Prostate gland (tissue), 2 donors: ENCODE measurements at regions not wholly inside any gene's neighbourhood (a gene's known extent, or its start where the extent isn't known, plus 50 kb on each side); places are given as distances from the start of the nearest gene placed in this dataset.

Experiments used
- DNase-seq: peaks from one replicate; pipeline ENCODE4 v3.0.0-alpha.2; 2019; ENCODE audit warnings: low spot score
- H3K27ac ChIP-seq, 2 donors: fragments of 200-600 bp; sonication (generic); 2 replicates each; pipeline ENCODE4 v1.5.1; 2017 to 2019
- H3K27me3 ChIP-seq: fragments of 200-600 bp; sonication (generic); replicated peaks from 2 replicates; pipeline ENCODE4 v1.5.1; 2019; ENCODE audit not compliant: insufficient read depth
- H3K36me3 ChIP-seq, 2 donors: fragments of 200-600 bp; sonication (generic); 1 replicate in 1 of 2; 2 replicates in 1 of 2; pipeline versions ENCODE4 v1.5.1 to v1.8.1; 2017 to 2019
- H3K4me1 ChIP-seq: fragments of 200-600 bp; sonication (generic); replicated peaks from 2 replicates; pipeline ENCODE4 v1.5.1; 2019
- H3K4me3 ChIP-seq, 2 donors: fragments of 200-600 bp; sonication (generic); 2 replicates each; pipeline ENCODE4 v1.5.1; 2017 to 2019
- H3K9me3 ChIP-seq: fragments of 200-600 bp; sonication (generic); 2 replicates; pipeline ENCODE4 v1.5.1; 2017
- CTCF ChIP-seq, 4 experiments: fragments of 200-600 bp in 2 of 4; fragments of 450-650 bp in 2 of 4; sonication (generic) in 2 of 4; IDR thresholded peaks; 1 replicate in 3 of 4; 2 replicates in 1 of 4; pipeline ENCODE4 v1.5.1; 2016 to 2019; ENCODE audit warnings: antibody characterized with exemption in 4 of 4, mild to moderate bottlenecking in 2 of 4, moderate library complexity in 2 of 4
- POLR2A ChIP-seq: fragments of 450-650 bp; IDR thresholded peaks from one replicate; pipeline ENCODE4 v1.6.1; 2016; ENCODE audit warnings: antibody characterized with exemption, mild to moderate bottlenecking
- POLR2AphosphoS5 ChIP-seq: sonication (generic); formaldehyde crosslinking; IDR thresholded peaks from one replicate; pipeline ENCODE4 v1.6.1; 2017; ENCODE audit warnings: antibody characterized with exemption
- WGBS: methylation state at CpG from one replicate; pipeline ENCODE4 v1.1.5; 2018; 5-methylcytosine and 5-hydroxymethylcytosine counted together
- intact Hi-C: fragments of 100-400 bp; cut with DNase I; formaldehyde crosslinking; loops from one replicate; pipeline ENCODE4 v1.14.2; 2022

- DNase-seq = no peak
- H3K4me1 ChIP-seq = no peaks in the 10 kb centered on the region
- 80% methylated on average over 5 of the region's 5 CpGs for WGBS
- H3K4me3 ChIP-seq = no peak overlapping the region
- H3K9me3 ChIP-seq = no peaks in the 10 kb centered on the region
- H3K36me3 ChIP-seq = no peaks in the 10 kb centered on the region
- H3K27ac ChIP-seq = no peak overlapping the region
- TF ChIP-seq POLR2A = no peak
- TF ChIP-seq CTCF (IDR thresholded peaks at IDR 0.05) = no peak
- no peaks in the 10 kb centered on the region for H3K27me3 ChIP-seq
- intact Hi-C loops = no loop called here
These were observed 782.5 kb downstream of the TMTC2 start for GRCh38 chr12:83468988-83469908.

GRCh38 chr12:83465632-83466031, 778.9 kb downstream of the TMTC2 start:
- TF ChIP-seq CTCF (IDR thresholded peaks at IDR 0.05) = no peak
- no peak for TF ChIP-seq POLR2AphosphoS5
- no peak for TF ChIP-seq POLR2A
- H3K27ac ChIP-seq = no peak overlapping the region
- no peak overlapping the region for H3K4me3 ChIP-seq
- H3K9me3 ChIP-seq = no peaks in the 10 kb centered on the region
- 41% methylated on average over 2 of the region's 2 CpGs for WGBS
- H3K27me3 ChIP-seq = no peaks in the 10 kb centered on the region
- no peak for DNase-seq
- no peaks in the 10 kb centered on the region for H3K36me3 ChIP-seq
- intact Hi-C loops = no loop called here
- no peaks in the 10 kb centered on the region for H3K4me1 ChIP-seq

- Histone ChIP-seq H3K36me3 (no peaks in the 10 kb centered on the region), H3K9me3 (no peaks in the 10 kb centered on the region), H3K27me3 (no peaks in the 10 kb centered on the region), H3K4me1 (no peaks in the 10 kb centered on the region), H3K27ac (no peak overlapping the region), H3K4me3 (no peak overlapping the region)
- TF ChIP-seq POLR2A (no peak), POLR2AphosphoS5 (no peak), CTCF (IDR thresholded peaks at IDR 0.05) (no peak)
- intact Hi-C loops = no loop called here
- DNase-seq = no peak
These were observed 775.7 kb downstream of the TMTC2 start for GRCh38 chr12:83462419-83462818.

- Histone ChIP-seq H3K4me1 (no peaks in the 10 kb centered on the region), H3K4me3 (no peak overlapping the region), H3K9me3 (no peaks in the 10 kb centered on the region), H3K27me3 (no peaks in the 10 kb centered on the region), H3K27ac (no peak overlapping the region), H3K36me3 (no peaks in the 10 kb centered on the region)
- no peak for DNase-seq
- TF ChIP-seq POLR2AphosphoS5 (no peak), CTCF (IDR thresholded peaks at IDR 0.05) (no peak), POLR2A (no peak)
- intact Hi-C loops = no loop called here
- WGBS = 78% methylated on average over 3 of the region's 3 CpGs
These were observed 774.7 kb downstream of the TMTC2 start for GRCh38 chr12:83461336-83461935.

GRCh38 chr12:83451189-83451588, 764.5 kb downstream of the TMTC2 start:
- Histone ChIP-seq H3K9me3 (no peaks in the 10 kb centered on the region), H3K27me3 (no peaks in the 10 kb centered on the region), H3K36me3 (no peaks in the 10 kb centered on the region), H3K27ac (no peak overlapping the region), H3K4me1 (no peaks in the 10 kb centered on the region), H3K4me3 (no peak overlapping the region)
- no peak for DNase-seq
- TF ChIP-seq CTCF (IDR thresholded peaks at IDR 0.05) (no peak), POLR2A (no peak), POLR2AphosphoS5 (no peak)
- WGBS = 77% methylated on average over 2 of the region's 2 CpGs
- intact Hi-C loops = no loop called here
